Ovary (tissue), 3 donors: ENCODE measurements at regions not wholly inside any gene's neighbourhood (a gene's known extent, or its start where the extent isn't known, plus 50 kb on each side); places are given as distances from the start of the nearest gene placed in this dataset.

Experiments
- POLR2A ChIP-seq: fragments of 450-650 bp; IDR thresholded peaks from one replicate; pipeline ENCODE4 v1.6.1; 2017; ENCODE audit warnings: antibody characterized with exemption, mild to moderate bottlenecking, moderate library complexity
- TF ChIP-seq, protein P1 (sequence below), 3 donors: fragments of 450-650 bp in 2 of 3; fragments of 200-600 bp in 1 of 3; IDR thresholded peaks; one replicate each; pipeline versions ENCODE4 v1.5.1 to v1.8.0; 2016 to 2022; ENCODE audit warnings: antibody characterized with exemption in 3 of 3, mild to moderate bottlenecking in 1 of 3
- donor health status: DM: no; HTN: no; CAD: no.

- TF ChIP-seq, protein P1, sequence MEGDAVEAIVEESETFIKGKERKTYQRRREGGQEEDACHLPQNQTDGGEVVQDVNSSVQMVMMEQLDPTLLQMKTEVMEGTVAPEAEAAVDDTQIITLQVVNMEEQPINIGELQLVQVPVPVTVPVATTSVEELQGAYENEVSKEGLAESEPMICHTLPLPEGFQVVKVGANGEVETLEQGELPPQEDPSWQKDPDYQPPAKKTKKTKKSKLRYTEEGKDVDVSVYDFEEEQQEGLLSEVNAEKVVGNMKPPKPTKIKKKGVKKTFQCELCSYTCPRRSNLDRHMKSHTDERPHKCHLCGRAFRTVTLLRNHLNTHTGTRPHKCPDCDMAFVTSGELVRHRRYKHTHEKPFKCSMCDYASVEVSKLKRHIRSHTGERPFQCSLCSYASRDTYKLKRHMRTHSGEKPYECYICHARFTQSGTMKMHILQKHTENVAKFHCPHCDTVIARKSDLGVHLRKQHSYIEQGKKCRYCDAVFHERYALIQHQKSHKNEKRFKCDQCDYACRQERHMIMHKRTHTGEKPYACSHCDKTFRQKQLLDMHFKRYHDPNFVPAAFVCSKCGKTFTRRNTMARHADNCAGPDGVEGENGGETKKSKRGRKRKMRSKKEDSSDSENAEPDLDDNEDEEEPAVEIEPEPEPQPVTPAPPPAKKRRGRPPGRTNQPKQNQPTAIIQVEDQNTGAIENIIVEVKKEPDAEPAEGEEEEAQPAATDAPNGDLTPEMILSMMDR (IDR thresholded peaks at IDR 0.05): no peak
- no peak for TF ChIP-seq POLR2A
These were observed 87.8 kb upstream of the SPRY4 start for GRCh38 chr5:142412581-142412980.
